ENCODE measurements at regions not wholly inside any gene's neighbourhood (a gene's known extent, or its start where the extent isn't known, plus 50 kb on each side); places are given as distances from the start of the nearest gene placed in this dataset.
"Not testable (repeated sequence)": the region's sequence is repeated elsewhere in the genome, so short reads cannot be mapped to it uniquely, and the experiment has no call there.

GRCh38 chr2:195570329-195570728 lies 86.7 kb upstream of the SLC39A10 start:
- no peak for DNase-seq

- no peak for DNase-seq
Measured at GRCh38 chr2:195569255-195569654, 87.8 kb upstream of the SLC39A10 start.

DNA sequence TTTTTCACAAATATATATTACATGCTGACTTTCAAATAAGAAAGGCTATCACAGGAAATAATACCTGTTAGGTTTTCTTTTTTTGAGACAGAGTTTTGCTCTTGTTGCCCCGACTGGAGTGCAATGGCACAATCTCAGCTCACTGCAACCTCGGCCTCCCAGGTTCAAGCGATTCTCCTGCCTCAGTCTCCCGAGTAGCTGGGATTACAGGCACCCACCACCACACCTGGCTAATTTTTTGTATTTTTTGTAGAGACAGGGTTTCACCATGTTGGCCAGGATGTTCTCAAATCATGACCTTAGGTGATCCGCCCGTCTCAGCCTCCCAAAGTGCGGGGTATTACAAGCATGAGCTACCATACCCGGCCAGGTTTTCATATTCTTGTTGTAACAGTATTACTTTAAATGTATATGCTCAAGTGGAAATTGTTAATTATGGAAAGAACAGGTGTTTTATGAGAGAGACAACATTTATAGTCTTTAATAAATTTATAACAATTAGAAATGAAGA lies 92.3 kb upstream of the SLC39A10 start:
- not testable (repeated sequence) for DNase-seq

GRCh38 chr2:195563857-195564512 lies 93.0 kb upstream of the SLC39A10 start:
- no peak for DNase-seq

GRCh38 chr2:195562570-195563566 lies 94.2 kb upstream of the SLC39A10 start:
- DNase-seq, result no peak

GRCh38 chr2:195561116-195561921 lies 95.7 kb upstream of the SLC39A10 start:
- no peak for DNase-seq

- no peak for DNase-seq
Measured at GRCh38 chr2:195560209-195560895, 96.7 kb upstream of the SLC39A10 start.

DNA sequence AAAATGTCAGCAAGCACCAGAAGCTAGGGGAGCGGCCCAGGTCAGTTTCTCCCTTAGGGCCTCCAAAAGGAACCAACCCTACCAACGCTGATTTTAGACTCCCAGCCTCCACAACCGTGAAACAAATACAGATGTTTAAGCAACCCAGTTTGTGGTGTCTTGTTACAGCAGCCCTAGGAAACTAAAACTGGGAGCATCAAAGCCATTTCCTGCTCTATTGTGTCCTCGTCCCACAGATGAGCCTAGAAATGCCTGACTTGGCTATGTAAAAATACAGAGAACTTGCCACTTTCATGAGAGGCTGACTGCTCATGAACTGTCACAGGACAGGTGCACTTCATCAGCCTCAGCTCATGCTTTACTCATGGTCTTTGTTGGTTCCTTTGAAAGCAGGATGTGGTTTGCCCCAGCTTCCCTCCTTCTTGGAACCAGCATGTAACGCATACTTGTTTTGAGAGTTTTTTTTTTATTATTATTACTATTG lies 97.6 kb upstream of the SLC39A10 start:
- peak; percentile 72 for DNase-seq

GRCh38 chr2:195555971-195556370 lies 101.1 kb upstream of the SLC39A10 start:
- no peak for DNase-seq

GRCh38 chr2:195552581-195552980 lies 104.4 kb upstream of the SLC39A10 start:
- no peak for DNase-seq

DNA sequence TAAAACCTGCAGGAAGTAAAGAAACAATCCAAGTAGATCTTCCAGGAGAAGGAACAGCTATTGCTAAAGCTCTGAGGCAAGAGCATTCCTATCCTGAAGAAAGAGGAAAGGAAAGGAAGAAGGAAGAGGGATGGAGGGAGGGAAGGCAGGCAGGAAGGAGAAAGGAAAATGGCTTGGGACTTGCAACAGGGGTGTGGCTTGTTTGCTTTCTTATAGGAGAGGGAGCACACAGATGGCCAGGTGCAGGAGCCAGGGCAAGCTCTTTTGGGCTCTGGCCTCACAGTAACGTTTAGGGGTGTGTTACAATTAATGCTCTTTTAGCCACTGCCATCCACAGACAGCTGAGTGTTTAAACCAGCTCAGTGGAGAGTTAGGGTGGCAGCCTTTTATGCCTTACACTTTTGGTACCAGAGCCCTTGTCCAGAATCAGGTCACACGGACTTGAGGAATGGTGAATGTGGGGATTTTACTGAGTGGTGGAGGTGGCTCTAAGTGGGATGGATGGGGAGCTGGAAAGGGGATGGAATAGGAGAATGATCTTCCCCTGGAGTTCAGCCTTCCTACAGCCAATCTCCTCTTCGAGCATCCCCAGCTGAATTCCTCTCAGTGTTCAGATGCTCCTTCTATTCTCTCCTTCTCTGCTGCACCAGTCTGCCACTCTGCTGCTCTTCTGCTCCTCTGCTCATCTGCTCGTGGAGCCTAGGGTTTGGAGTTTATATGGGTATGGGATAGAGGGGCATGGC lies 108.7 kb upstream of the SLC39A10 start:
- no peak for DNase-seq

- not testable (repeated sequence) for DNase-seq
Measured at GRCh38 chr2:195547268-195547840, 109.7 kb upstream of the SLC39A10 start.

- DNase-seq, result no peak
Measured at GRCh38 chr2:195545811-195546210, 111.2 kb upstream of the SLC39A10 start.

GRCh38 chr2:195543902-195544894 lies 112.8 kb upstream of the SLC39A10 start:
- DNase-seq, result no peak

DNA sequence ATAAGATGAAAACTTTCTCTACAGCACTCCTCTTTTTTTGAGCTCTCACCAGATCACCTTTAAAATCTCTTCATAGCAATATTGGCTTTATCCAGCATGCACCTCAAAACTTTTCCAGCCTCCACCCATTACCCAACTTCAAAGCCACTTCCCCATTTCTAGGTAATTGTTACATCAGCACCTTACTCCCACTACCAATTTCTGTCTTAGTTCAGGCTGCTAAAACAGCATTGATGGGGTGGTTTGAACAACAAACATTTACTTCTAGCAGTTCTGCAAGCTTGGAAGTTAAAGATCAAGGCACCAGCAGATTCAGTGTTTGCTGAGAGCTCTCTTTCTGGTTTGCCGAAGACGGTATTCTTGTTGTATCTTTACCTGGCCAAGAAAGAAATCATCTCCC lies 114.0 kb upstream of the SLC39A10 start:
- DNase-seq, result no peak

GRCh38 chr2:195542067-195542466 lies 115.0 kb upstream of the SLC39A10 start:
- DNase-seq, result no peak

DNA sequence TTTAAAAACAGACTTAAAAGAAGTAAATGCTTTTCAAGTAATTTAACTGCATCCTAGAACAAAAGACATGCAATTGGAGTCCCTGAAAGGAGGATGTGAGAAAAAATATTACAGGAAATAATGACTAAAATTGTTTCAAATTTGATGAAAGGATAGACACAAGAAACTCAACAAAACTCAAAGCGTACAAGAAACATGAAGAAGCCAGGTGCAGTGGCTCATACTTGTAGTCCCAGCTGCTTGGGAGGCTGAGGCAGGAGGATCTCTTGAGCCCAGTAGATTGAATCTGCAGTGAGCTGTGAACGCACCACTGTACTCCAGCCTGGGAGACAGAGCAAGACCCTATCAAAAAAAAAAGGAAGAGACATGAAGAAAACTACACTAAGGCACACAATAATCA lies 118.1 kb upstream of the SLC39A10 start:
- no peak for DNase-seq

- DNase-seq, result no peak
Measured at GRCh38 chr2:195537811-195538210, 119.2 kb upstream of the SLC39A10 start.

DNA sequence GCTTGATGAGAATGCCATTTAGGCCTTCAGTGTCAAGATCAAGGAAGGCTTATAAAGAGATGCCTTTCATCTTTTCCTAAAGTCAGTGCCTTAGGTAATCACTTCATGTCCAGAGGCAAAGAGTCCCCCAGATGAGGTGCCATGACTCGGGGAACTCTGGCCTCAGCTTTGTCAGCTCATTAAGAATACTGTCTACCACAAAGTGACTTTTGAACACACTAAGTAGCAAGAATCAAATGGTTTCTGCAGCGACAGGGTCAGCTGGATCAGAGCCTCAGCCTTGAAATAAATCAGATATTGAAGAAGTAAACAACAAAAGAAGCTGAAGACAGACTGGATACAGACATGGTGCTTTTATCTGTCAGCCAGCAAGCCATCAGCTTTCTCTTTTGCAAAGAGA lies 120.1 kb upstream of the SLC39A10 start:
- DNase-seq, result no peak
